MM.1S (cell line): ENCODE measurements at regions not wholly inside any gene's neighbourhood (a gene's known extent, or its start where the extent isn't known, plus 50 kb on each side); places are given as distances from the start of the nearest gene placed in this dataset.

Source experiments
- CTCF ChIP-seq: fragments of 300-600 bp; sonication (generic); IDR thresholded peaks from 2 replicates; pipeline ENCODE4 v1.5.1; 2016; ENCODE audit warnings: antibody characterized with exemption, low read length, mixed read lengths
- EZH2 ChIP-seq: fragments of 300-600 bp; sonication (generic); optimal IDR thresholded peaks from 2 replicates; pipeline ENCODE3; 2017; ENCODE audit warnings: low read depth, mild to moderate bottlenecking, antibody characterized with exemption, low read length, mixed read lengths
- EZH2phosphoT487 ChIP-seq: fragments of 300-600 bp; sonication (generic); IDR thresholded peaks from 2 replicates; pipeline ENCODE4 v1.6.1; 2018; ENCODE audit warnings: antibody characterized with exemption, low read length

GRCh38 chr14:106107703-106108102 is 581.3 kb downstream of the TMEM121 start:
- no peak for TF ChIP-seq CTCF
- no peak for TF ChIP-seq EZH2
- TF ChIP-seq EZH2phosphoT487 = no peak
